ENCODE measurements at regions not wholly inside any gene's neighbourhood (a gene's known extent, or its start where the extent isn't known, plus 50 kb on each side); places are given as distances from the start of the nearest gene placed in this dataset.

GRCh38 chr14:22149058-22149457, 440.0 kb downstream of the DAD1 start:
- no peak for TF ChIP-seq CTCF (IDR thresholded peaks at IDR 0.05; ENCODE audit: low read depth, low read length)
- TF ChIP-seq EZH2phosphoT487 (IDR thresholded peaks at IDR 0.05; ENCODE audit: low read depth): no peak

All from OCI-LY3 (cell line).